ENCODE measurements at regions not wholly inside any gene's neighbourhood (a gene's known extent, or its start where the extent isn't known, plus 50 kb on each side); places are given as distances from the start of the nearest gene placed in this dataset.

GRCh38 chr20:40522405-40522804, 166.6 kb downstream of the MAFB start:
- no peaks in the 10 kb centered on the region for H3K9me3 ChIP-seq (ENCODE audit: control insufficient read depth, low read length)
- no peak overlapping the region for H3K4me3 ChIP-seq (ENCODE audit: low read depth, low read length)
- H2AFZ ChIP-seq, result no peak overlapping the region
- no peaks in the 10 kb centered on the region for H3K79me2 ChIP-seq
- no peaks in the 10 kb centered on the region for H3K4me1 ChIP-seq
- H3K9ac ChIP-seq, result no peak overlapping the region
- H3K36me3 ChIP-seq (ENCODE audit: control insufficient read depth, insufficient read depth, low read length), result no peaks in the 10 kb centered on the region
- TF ChIP-seq CTCF (IDR thresholded peaks at IDR 0.05), result no peak
- no peak overlapping the region for H3K4me2 ChIP-seq (ENCODE audit: low read length)
- no peaks in the 10 kb centered on the region for H3K27me3 ChIP-seq (ENCODE audit: control insufficient read depth, insufficient read depth, low read length)
- H3K27ac ChIP-seq, result no peak overlapping the region

- Histone ChIP-seq H3K4me1 (no peaks in the 10 kb centered on the region), H3K9ac (no peak overlapping the region), H3K9me3 (ENCODE audit: control insufficient read depth, low read length) (no peaks in the 10 kb centered on the region), H3K36me3 (ENCODE audit: control insufficient read depth, insufficient read depth, low read length) (no peaks in the 10 kb centered on the region), H3K4me2 (ENCODE audit: low read length) (no peak overlapping the region), H3K27ac (no peak overlapping the region), H3K4me3 (ENCODE audit: low read depth, low read length) (no peak overlapping the region), H3K27me3 (ENCODE audit: control insufficient read depth, insufficient read depth, low read length) (no peaks in the 10 kb centered on the region), H2AFZ (no peak overlapping the region), H3K79me2 (no peaks in the 10 kb centered on the region)
- no peak for TF ChIP-seq CTCF (IDR thresholded peaks at IDR 0.05)
These were observed 167.1 kb downstream of the MAFB start for GRCh38 chr20:40521962-40522361.

- H2AFZ ChIP-seq, result no peak overlapping the region
- H3K36me3 ChIP-seq (ENCODE audit: control insufficient read depth, insufficient read depth, low read length), result no peaks in the 10 kb centered on the region
- H3K4me3 ChIP-seq (ENCODE audit: low read depth, low read length), result no peak overlapping the region
- H3K9me3 ChIP-seq (ENCODE audit: control insufficient read depth, low read length), result no peaks in the 10 kb centered on the region
- H3K4me1 ChIP-seq, result no peaks in the 10 kb centered on the region
- no peak overlapping the region for H3K9ac ChIP-seq
- no peak for TF ChIP-seq CTCF (IDR thresholded peaks at IDR 0.05)
- H3K79me2 ChIP-seq, result no peaks in the 10 kb centered on the region
- H3K27me3 ChIP-seq (ENCODE audit: control insufficient read depth, insufficient read depth, low read length), result no peaks in the 10 kb centered on the region
- no peak overlapping the region for H3K4me2 ChIP-seq (ENCODE audit: low read length)
- H3K27ac ChIP-seq, result no peak overlapping the region
These were observed 169.1 kb downstream of the MAFB start for GRCh38 chr20:40519918-40520317.

- H3K9me3 ChIP-seq (ENCODE audit: control insufficient read depth, low read length), result no peaks in the 10 kb centered on the region
- H3K27ac ChIP-seq, result no peak overlapping the region
- H3K4me2 ChIP-seq (ENCODE audit: low read length), result no peak overlapping the region
- no peaks in the 10 kb centered on the region for H3K36me3 ChIP-seq (ENCODE audit: control insufficient read depth, insufficient read depth, low read length)
- TF ChIP-seq CTCF (IDR thresholded peaks at IDR 0.05), result no peak
- no peak overlapping the region for H2AFZ ChIP-seq
- no peak overlapping the region for H3K4me3 ChIP-seq (ENCODE audit: low read depth, low read length)
- no peaks in the 10 kb centered on the region for H3K79me2 ChIP-seq
- H3K4me1 ChIP-seq, result no peaks in the 10 kb centered on the region
- no peaks in the 10 kb centered on the region for H3K27me3 ChIP-seq (ENCODE audit: control insufficient read depth, insufficient read depth, low read length)
- H3K9ac ChIP-seq, result no peak overlapping the region
These were observed 176.0 kb downstream of the MAFB start for GRCh38 chr20:40512994-40513393.

- H3K9me3 ChIP-seq (ENCODE audit: control insufficient read depth, low read length), result no peaks in the 10 kb centered on the region
- no peak overlapping the region for H3K4me3 ChIP-seq (ENCODE audit: low read depth, low read length)
- H3K79me2 ChIP-seq, result no peaks in the 10 kb centered on the region
- no peak overlapping the region for H3K4me2 ChIP-seq (ENCODE audit: low read length)
- H3K27me3 ChIP-seq (ENCODE audit: control insufficient read depth, insufficient read depth, low read length), result no peaks in the 10 kb centered on the region
- no peak for TF ChIP-seq CTCF (IDR thresholded peaks at IDR 0.05)
- no peak overlapping the region for H3K27ac ChIP-seq
- no peaks in the 10 kb centered on the region for H3K4me1 ChIP-seq
- no peak overlapping the region for H2AFZ ChIP-seq
- no peaks in the 10 kb centered on the region for H3K36me3 ChIP-seq (ENCODE audit: control insufficient read depth, insufficient read depth, low read length)
- no peak overlapping the region for H3K9ac ChIP-seq
These were observed 176.4 kb downstream of the MAFB start for GRCh38 chr20:40512591-40512990.

Measured in parathyroid adenoma (tissue), 2 donors.